ENCODE measurements at regions not wholly inside any gene's neighbourhood (a gene's known extent, or its start where the extent isn't known, plus 50 kb on each side); places are given as distances from the start of the nearest gene placed in this dataset.

DNA sequence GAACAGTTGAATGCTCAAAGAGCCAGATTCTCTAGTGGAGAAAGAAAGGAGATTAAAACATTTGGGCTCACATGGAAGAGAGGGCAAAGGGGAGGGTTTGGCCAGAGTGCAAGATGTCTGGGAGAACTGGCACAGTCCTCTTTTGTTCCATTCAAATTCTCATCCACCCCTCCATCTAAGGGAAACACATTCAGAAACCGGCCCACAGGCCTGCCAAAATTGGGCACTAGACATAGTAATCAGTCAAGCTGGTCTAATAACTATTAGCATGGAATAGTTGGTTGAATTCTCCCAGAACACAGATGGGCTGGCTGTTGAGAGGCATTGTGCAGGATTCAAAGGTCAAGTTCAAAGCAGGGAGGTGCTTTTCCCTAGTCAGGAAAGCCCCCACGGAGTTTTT, 341.4 kb upstream of the IRAK1BP1 start:
- TF ChIP-seq CTCF (IDR thresholded peaks at IDR 0.05) (no peak), POLR2A (IDR thresholded peaks at IDR 0.05) (no peak), POLR2AphosphoS5 (IDR thresholded peaks at IDR 0.05) (no peak)

Data from transverse colon (tissue), 4 donors.